GM18873 (cell line): ENCODE measurements at regions not wholly inside any gene's neighbourhood (a gene's known extent, or its start where the extent isn't known, plus 50 kb on each side); places are given as distances from the start of the nearest gene placed in this dataset.
"Not testable (repeated sequence)": the region's sequence is repeated elsewhere in the genome, so short reads cannot be mapped to it uniquely, and the experiment has no call there.

Source experiments
- ATAC-seq: cut with Tn5 transposase; IDR thresholded peaks from one replicate; pipeline ENCODE4 v1.9.1; 2021; ENCODE audit warnings: mild to moderate bottlenecking, moderate library complexity, moderate number of reproducible peaks; ENCODE audit not compliant: unreplicated experiment, low FRiP score

DNA sequence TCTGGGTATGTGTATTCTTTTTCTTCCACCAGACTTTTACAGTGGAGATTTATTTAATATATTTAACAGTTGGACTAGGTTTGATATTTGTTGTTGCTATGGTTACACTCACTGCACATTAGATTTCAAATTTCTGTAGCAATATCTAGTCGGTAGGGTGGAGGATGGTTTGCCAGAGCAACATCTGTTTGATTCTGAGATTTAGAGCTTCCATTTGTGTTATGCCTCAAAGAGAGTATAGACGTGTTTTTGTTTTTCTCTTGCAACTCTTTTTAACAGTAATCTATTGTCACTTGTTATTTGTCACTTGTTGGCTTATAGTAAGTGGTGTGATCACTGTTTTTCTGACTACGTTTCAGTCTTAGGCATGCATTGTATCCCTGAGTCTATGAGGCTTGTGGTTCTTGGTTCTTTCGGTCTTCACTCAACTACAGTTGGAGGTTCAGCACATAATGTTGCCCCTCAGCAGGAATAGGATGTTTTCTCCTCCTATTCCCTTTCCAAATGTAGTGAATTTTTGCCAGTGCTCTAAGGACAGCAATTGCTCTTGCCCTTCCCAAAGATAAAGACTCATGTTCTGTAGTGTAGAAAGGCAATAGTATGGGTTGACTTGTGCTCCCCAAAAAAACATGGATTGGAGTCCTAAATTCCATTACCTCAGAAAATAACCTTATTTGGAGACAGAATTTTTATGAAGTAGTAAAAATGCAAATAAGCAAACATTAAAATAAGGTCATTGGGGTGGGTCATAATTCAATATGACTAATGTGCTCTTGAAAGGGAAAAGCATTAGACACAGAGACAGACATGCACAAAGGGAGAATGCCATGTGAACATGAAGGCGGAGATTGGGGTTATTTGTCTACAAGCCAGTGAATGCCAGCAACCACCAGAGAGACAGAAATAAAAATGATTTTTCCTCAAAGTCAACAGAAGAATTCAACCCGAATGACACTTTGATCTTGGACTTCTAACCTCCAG lies 692.1 kb downstream of the DIPK2A start:
- ATAC-seq: no peak

GRCh38 chr3:144665567-144666053 lies 694.0 kb downstream of the DIPK2A start:
- ATAC-seq: no peak

GRCh38 chr3:144670571-144670970 lies 698.9 kb downstream of the DIPK2A start:
- ATAC-seq: no peak

DNA sequence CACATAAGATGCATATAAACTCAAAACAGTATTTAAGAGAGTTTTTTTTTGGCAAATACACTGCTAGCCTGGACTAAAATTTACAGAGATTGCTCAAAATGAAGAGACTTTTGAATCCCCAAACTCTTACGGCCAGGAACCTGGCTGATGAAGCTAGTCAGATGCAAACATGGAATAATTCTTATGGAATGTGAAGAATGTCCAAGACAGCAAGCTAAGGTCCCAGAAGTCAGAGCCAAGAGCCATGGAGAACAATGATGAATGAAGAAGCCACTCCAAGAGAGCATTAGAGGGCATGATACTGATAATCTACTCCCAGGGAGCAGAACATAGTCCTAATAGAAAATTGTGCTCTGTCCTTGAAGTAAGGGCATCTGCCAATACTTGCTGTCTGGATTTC lies 705.5 kb downstream of the DIPK2A start:
- ATAC-seq: no peak

DNA sequence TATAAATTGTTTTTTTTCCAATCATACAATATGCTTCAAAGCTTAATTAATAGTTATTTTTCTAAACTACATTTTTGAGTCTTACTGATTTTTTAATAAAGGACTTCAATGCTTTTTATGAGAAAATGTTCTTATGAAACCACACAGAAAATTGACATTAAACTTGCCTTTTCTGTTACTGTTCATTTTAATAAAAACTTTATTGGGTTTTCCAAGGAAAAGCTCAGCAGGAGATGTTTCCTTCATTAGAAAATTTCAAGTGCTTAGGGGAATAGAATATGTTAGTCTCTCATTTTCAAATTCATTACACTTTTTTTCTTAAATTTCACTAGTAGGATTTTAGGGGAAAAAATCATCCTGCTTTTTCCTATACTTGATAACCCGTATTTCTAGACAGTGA lies 711.4 kb downstream of the DIPK2A start:
- no peak for ATAC-seq

DNA sequence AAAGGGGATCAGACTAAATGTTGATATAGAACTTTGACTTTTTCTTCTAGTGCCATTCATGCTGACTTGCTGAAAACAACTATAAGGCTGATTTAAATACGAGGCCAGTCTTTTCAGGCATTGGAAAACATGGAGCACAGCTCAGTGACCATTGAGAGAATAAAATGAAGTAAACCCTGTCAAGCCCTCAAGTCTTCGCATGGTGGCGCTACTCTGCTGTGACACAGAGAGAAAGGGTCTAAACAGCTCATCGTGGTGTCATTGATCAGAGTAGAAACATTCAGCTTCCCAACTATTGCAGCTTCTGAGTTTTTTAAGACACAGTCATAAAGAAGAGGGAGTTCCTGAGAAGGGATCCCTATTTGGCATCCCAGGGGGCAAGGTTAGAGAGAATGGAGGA lies 716.2 kb downstream of the DIPK2A start:
- ATAC-seq: no peak

DNA sequence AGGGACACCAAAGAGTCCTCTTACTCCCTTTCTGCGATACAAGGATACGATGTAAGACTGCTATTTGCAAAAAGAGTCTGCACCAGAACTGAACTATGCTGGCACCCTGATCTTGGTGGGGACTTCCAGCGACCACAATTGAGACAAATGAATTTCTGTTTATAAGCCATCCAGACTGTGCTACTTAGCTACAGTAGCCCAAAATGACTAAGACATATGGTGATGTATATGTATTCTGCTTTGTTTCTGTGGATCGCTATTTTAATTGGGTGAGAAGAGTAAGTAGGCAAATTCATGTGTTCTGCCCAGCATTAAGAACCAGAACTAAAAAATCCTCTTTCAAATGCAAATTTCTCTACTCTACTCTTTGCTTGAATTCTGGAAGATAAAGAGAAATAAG lies 720.9 kb downstream of the DIPK2A start:
- ATAC-seq: no peak

DNA sequence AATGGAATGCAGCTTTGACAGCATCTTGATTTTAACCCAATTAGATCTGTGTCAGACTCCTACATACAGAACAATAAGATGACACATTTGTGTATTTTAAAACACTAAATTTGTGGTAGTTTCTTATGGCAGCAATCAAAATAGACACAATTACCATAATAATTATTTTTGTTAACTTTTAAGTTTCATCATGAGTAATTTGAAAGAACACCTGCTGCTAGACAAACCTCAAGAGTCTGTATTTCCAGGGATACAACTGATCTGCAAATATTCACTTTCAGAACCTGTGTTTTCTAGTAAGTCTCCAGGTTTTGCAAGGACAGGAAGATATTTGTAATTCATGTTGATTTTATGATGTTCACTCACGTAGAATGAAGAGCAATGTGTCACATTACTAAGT lies 736.8 kb downstream of the DIPK2A start:
- no peak for ATAC-seq

GRCh38 chr3:144737281-144737680 lies 765.7 kb downstream of the DIPK2A start:
- ATAC-seq: no peak

DNA sequence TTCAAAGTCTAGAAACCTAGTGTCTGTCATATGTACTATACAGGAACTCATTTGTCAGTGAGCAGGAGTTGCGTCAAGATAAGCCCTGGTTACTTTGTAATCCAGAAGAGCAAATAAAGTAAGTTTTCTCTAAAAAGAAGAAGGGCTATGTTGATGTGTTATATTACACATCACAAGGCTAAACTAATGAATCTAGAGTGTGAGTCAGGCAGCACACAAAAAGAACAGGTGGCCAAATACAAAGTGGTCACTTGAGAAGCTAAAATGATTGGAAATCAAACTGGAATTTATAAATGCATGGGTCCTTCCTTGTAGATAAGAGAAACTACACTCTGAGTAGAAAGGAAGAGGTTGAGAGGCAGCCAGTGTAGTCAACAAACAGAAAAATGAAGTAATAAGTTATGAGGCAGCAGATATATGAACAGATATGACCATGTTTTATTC lies 771.6 kb downstream of the DIPK2A start:
- ATAC-seq: no peak

- no peak for ATAC-seq
Measured at GRCh38 chr3:144744473-144744872, 772.9 kb downstream of the DIPK2A start.

- ATAC-seq: no peak
Measured at GRCh38 chr3:144746631-144747030, 775.0 kb downstream of the DIPK2A start.

DNA sequence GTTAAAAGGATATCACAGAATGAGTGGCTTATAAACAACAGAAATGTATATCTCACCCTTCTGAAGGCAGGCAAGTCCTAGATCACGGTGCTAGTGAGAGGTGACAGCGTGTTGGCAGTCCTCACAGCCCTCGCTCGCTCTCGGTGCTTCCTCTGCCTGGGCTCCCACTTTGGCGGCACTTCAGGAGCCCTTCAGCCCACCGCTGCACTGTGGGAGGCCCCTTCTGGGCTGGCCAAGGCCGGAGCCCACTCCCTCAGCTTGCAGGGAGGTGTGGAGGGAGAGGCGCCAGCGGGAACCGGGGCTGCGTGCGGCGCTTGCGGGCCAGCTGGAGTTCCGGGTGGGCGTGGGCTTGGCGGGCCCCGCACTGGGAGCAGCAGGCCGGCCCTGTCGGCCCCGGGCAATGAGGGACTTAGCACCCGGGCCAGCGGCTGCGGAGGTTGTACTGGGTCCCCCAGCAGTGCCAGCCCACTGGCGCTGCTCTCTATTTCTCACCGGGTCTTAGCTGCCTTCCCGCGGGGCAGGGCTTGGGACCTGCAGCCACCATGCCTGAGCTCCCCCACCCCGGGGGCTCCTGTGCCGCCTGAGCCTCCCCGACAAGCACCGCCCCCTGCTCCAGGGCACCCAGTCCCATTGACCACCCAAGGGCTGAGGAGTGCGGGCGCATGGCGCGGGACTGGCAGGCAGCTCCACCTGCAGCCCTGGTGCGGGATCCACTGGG lies 778.1 kb downstream of the DIPK2A start:
- not testable (repeated sequence) for ATAC-seq

DNA sequence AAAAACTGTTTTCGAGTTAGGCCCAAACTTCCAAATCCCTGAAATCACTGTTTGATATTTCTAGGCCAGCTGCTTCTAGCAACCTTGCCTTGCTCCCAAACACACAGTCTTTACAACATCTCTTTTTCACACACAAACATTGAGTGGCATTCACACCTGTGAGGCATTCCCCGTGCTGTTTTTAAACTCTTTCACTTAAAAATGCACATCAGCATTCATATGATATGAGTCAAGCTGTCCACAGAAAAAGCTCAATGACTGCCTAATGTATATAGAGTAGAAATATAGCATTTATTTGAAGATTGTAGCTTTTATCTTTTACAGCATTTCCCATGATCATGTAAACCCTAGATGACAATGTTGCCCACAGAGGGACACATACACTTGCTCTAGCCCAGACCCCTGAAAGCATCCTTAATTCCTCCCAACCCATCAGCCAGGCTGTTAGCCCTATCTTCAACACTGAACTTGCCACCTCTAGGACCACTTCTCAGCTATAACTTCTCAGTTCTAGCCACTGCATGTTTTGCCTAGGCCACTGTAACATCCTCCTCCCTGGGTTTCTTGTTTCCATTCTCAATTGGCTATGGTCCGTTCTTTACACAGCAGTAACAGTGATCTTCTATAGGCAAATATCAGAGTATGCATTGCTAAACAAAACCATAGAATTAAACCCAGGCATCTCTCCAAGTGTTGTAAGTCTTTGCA lies 782.6 kb downstream of the DIPK2A start:
- no peak for ATAC-seq

DNA sequence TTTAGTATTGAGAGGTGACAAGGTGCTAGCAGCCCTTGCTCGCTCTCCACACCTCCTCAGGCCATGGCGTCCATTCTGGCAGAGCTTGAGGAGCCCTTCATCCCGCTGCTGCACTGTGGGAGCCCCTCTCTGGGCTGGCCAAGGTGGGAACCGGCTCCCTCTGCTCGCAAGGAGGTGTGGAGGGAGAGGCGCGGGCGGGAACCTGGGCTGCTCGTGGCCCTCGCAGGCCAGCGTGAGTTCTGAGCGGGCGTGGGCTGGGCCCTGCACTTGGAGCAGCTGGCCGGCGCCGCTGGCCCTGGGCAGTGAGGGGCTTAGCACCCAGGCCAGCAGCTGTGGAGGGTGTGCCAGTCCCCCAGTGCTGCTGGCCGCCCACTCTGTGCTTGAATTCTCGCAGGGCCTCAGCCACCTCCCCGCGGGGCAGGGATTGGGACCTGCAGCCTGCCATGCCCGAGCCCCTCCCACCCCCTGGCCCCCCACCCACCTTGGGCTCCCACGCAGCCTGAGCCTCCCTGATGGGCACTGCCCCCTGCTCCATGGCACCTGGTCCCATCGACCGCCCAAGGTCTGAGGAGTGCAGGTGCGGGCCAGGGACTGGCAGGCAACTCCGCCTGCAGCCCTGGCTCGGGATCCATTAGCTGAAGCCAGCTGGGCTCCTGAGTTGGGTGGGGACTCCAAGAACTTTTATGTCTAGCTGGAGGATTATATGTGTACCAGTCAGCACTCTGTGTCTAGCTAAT lies 785.2 kb downstream of the DIPK2A start:
- no peak for ATAC-seq

DNA sequence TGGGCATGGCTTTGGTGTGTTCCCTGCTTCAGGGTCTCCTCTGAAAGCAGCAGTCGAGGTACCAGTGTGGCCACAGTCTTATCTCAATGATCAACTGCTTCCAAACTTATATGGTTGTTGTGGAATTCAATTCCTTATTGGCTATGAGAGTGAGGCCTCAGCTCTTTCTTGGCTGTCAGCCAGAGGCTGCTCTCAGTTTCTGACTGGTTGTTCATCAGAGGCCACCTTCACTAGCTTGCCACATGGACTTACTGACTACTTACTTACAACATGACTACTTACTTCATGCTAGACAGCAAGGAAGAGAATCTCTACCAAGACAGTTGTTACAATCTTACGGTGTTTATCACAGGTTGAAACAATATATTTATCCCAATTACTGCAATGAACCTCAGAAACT lies 789.2 kb downstream of the DIPK2A start:
- ATAC-seq: no peak

- ATAC-seq: no peak
Measured at GRCh38 chr3:144762091-144762490, 790.5 kb downstream of the DIPK2A start.

DNA sequence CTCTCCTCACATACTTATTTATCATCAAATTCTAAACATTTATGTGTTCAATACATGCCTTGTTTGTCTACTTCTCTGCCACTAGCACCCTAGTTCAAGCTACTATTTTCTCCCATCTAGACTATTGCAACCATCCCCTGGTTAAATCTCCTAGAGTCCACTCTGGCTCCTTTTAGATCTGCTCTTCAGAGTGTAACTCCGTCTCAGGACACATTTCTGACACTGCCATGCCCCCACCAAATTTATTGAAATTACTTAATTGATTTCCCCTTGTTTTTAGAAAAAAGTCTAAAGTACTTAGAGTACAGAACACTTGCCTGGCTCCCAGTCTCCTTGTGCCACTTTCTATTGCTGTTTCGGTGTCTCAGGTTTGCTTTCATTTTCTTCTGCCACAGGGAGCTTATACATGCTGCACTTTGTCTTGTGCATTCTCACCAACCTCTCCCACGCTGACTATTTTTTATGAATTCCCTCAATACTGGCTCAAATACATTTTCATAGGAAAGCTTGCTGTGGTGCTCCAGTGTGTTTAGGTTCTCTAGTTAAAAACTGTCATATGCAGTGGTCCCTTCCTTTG lies 792.3 kb downstream of the DIPK2A start:
- ATAC-seq: peak; percentile 92

GRCh38 chr3:144770281-144770680 lies 798.7 kb downstream of the DIPK2A start:
- no peak for ATAC-seq

GRCh38 chr3:144770915-144771351 lies 799.3 kb downstream of the DIPK2A start:
- peak; percentile 52 for ATAC-seq
